Esophagus squamous epithelium (tissue), 5 donors: ENCODE measurements at regions not wholly inside any gene's neighbourhood (a gene's known extent, or its start where the extent isn't known, plus 50 kb on each side); places are given as distances from the start of the nearest gene placed in this dataset.

Source experiments
- DNase-seq: peaks from one replicate; lab custom pipeline; 2025; lab: John Stamatoyannopoulos, UW
- H3K27ac ChIP-seq, 4 donors: fragments of 200-600 bp; sonication (generic); one replicate each; pipeline ENCODE4 v1.5.1; 2016 to 2019; ENCODE audit warnings: mild to moderate bottlenecking in 1 of 4
- H3K27me3 ChIP-seq, 4 donors: fragments of 200-600 bp; sonication (generic); 1 replicate in 3 of 4; 2 replicates in 1 of 4; pipeline versions ENCODE4 v1.5.1 to v1.6.0; 2017 to 2021; ENCODE audit warnings: antibody characterized with exemption in 1 of 4
- H3K36me3 ChIP-seq, 3 donors: fragments of 200-600 bp; sonication (generic); one replicate each; pipeline ENCODE4 v1.5.1; 2016 to 2019
- H3K4me1 ChIP-seq, 3 donors: fragments of 200-600 bp; sonication (generic); one replicate each; pipeline ENCODE4 v1.5.1; 2017 to 2019
- H3K4me3 ChIP-seq, 4 donors: fragments of 200-600 bp; sonication (generic); 1 replicate in 3 of 4; 2 replicates in 1 of 4; pipeline ENCODE4 v1.5.1; 2016 to 2019; ENCODE audit warnings: mild to moderate bottlenecking in 2 of 4, moderate library complexity in 1 of 4
- H3K9me3 ChIP-seq, 3 donors: fragments of 200-600 bp; sonication (generic); one replicate each; pipeline ENCODE4 v1.5.1; 2016 to 2019
- POLR2A ChIP-seq, 4 donors: fragments of 450-650 bp; IDR thresholded peaks; one replicate each; pipeline ENCODE4 v1.6.1; 2017; ENCODE audit warnings: antibody characterized with exemption in 4 of 4, mild to moderate bottlenecking in 4 of 4, moderate library complexity in 3 of 4
- WGBS, 2 donors: methylation state at CpG; one replicate each; pipeline ENCODE4 v1.1.5; 2018; 5-methylcytosine and 5-hydroxymethylcytosine counted together
- intact Hi-C: fragments of 100-400 bp; cut with DNase I; formaldehyde crosslinking; loops from one replicate; pipeline ENCODE4 v1.15.0; 2022
- TF ChIP-seq, protein P1 (sequence below), 6 experiments: fragments of 450-650 bp in 4 of 6; fragments of 200-600 bp in 2 of 6; sonication (generic) in 2 of 6; IDR thresholded peaks; one replicate each; pipeline ENCODE4 v1.5.1; 2016 to 2019; ENCODE audit warnings: antibody characterized with exemption in 6 of 6, mild to moderate bottlenecking in 4 of 6, moderate library complexity in 4 of 6
- donor health status: DM: yes; HTN: yes; CAD: no.

DNA sequence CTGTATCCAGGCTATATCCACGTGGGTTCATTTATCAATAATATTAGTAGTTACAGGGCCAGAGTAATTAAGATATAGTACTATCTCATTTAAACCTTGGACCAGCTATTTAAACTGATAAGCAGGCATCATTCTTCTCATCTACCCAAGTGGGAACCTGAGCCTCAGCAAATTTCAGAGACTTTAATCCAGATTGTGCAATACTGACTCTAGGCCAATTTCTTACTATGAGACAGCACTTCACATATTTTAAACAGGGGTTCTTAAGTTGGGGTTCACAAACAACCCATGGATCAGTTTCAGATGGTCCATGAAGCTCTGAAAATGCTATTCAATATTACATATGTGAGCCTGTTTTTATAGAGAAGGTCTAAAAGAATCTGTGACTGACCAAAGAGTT is 302.7 kb upstream of the PSMD7 start:
- WGBS, 2 donors = 22 to 80% methylated on average over 1 of the region's 1 CpG
- no peak for TF ChIP-seq POLR2A (IDR thresholded peaks at IDR 0.05)
- TF ChIP-seq, protein P1, sequence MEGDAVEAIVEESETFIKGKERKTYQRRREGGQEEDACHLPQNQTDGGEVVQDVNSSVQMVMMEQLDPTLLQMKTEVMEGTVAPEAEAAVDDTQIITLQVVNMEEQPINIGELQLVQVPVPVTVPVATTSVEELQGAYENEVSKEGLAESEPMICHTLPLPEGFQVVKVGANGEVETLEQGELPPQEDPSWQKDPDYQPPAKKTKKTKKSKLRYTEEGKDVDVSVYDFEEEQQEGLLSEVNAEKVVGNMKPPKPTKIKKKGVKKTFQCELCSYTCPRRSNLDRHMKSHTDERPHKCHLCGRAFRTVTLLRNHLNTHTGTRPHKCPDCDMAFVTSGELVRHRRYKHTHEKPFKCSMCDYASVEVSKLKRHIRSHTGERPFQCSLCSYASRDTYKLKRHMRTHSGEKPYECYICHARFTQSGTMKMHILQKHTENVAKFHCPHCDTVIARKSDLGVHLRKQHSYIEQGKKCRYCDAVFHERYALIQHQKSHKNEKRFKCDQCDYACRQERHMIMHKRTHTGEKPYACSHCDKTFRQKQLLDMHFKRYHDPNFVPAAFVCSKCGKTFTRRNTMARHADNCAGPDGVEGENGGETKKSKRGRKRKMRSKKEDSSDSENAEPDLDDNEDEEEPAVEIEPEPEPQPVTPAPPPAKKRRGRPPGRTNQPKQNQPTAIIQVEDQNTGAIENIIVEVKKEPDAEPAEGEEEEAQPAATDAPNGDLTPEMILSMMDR (IDR thresholded peaks at IDR 0.05) = no peak
- Histone ChIP-seq H3K4me3 (no peak overlapping the region), H3K4me1 (no peaks in the 10 kb centered on the region), H3K36me3 (no peaks in the 10 kb centered on the region), H3K27me3 (no peaks in the 10 kb centered on the region), H3K9me3 (no peaks in the 10 kb centered on the region), H3K27ac (no peak overlapping the region)
- no peak for DNase-seq
- intact Hi-C loops = no loop called here

DNA sequence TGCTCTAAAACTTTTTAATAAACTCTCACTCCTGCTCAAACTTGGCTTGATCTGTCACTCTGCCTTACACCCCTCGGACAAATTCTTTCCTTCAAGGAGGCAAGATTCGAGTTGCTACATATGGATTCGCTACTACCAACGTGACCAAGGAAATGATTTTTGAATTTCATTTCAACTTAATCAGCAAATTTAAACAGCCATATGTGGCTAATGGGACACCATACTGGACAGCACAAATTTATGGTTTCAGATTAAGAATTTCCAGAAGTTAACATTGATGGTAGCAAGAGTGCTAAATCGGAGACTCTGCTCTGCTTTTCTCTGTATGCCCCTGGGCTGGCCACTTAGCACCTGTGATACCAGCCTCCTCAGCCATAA is 318.2 kb upstream of the PSMD7 start:
- no peak for TF ChIP-seq POLR2A (IDR thresholded peaks at IDR 0.05)
- TF ChIP-seq, protein P1 (IDR thresholded peaks at IDR 0.05) = no peak
- WGBS, 2 donors = 86 to 87% methylated on average over 5 of the region's 5 CpGs
- Histone ChIP-seq H3K4me1 (no peaks in the 10 kb centered on the region), H3K4me3 (no peak overlapping the region), H3K36me3 (no peaks in the 10 kb centered on the region), H3K9me3 (no peaks in the 10 kb centered on the region), H3K27ac (no peak overlapping the region), H3K27me3 (no peaks in the 10 kb centered on the region)
- intact Hi-C loops = no loop called here
- no peak for DNase-seq

- WGBS, 2 donors = 62 to 70% methylated on average over 3 of the region's 3 CpGs
- Histone ChIP-seq H3K9me3 (no peaks in the 10 kb centered on the region), H3K27me3 (no peaks in the 10 kb centered on the region), H3K27ac (no peak overlapping the region), H3K4me1 (no peaks in the 10 kb centered on the region), H3K4me3 (no peak overlapping the region), H3K36me3 (no peaks in the 10 kb centered on the region)
- no peak for DNase-seq
- TF ChIP-seq, protein P1 (IDR thresholded peaks at IDR 0.05) = no peak
- no peak for TF ChIP-seq POLR2A (IDR thresholded peaks at IDR 0.05)
- intact Hi-C loops = no loop called here
Observed at GRCh38 chr16:73976644-73977043, 320.0 kb upstream of the PSMD7 start.

DNA sequence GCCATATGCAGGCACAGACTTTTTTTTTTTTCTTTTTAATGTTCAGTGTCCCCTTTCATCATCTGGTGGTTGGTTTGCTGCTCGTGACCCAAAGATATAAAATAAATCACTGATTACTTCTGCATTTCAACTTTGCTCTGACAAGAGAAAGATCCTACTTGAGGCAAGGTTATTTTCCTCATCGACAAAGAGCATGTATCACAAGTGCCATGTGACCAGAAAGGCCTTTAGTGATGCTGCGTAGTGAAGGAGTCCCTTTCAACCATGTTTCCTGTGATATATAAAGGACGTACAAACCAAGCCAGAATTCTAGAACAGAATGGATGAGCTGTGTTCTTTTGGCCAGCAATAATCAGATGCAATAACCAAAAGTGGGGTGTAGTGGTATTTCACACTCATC is 323.4 kb upstream of the PSMD7 start:
- no peak overlapping the region for H3K4me3 ChIP-seq
- DNase-seq = no peak
- H3K4me1 ChIP-seq = no peaks in the 10 kb centered on the region
- WGBS, 2 donors = 78 to 82% methylated on average over 4 of the region's 4 CpGs
- no peak overlapping the region for H3K27ac ChIP-seq
- H3K36me3 ChIP-seq = no peaks in the 10 kb centered on the region
- no peaks in the 10 kb centered on the region for H3K9me3 ChIP-seq
- no peak for TF ChIP-seq POLR2A (IDR thresholded peaks at IDR 0.05)
- TF ChIP-seq, protein P1 (IDR thresholded peaks at IDR 0.05) = no peak
- no peaks in the 10 kb centered on the region for H3K27me3 ChIP-seq
- intact Hi-C loops = no loop called here

GRCh38 chr16:73966851-73967250 is 329.8 kb upstream of the PSMD7 start:
- Histone ChIP-seq H3K4me3 (no peak overlapping the region), H3K36me3 (no peaks in the 10 kb centered on the region), H3K27me3 (no peaks in the 10 kb centered on the region), H3K9me3 (no peaks in the 10 kb centered on the region), H3K4me1 (no peaks in the 10 kb centered on the region), H3K27ac (no peak overlapping the region)
- TF ChIP-seq, protein P1 (IDR thresholded peaks at IDR 0.05) = no peak
- TF ChIP-seq POLR2A (IDR thresholded peaks at IDR 0.05) = no peak
- 69 to 77% methylated on average over 5 of the region's 5 CpGs for WGBS, 2 donors
- DNase-seq = no peak
- intact Hi-C loops = no loop called here
